Effector memory CD4-positive, alpha-beta T cell (primary cell): ENCODE measurements at regions not wholly inside any gene's neighbourhood (a gene's known extent, or its start where the extent isn't known, plus 50 kb on each side); places are given as distances from the start of the nearest gene placed in this dataset.

ENCODE experiments used
- DNase-seq, 3 donors: peaks; one replicate each; pipeline ENCODE4 v3.0.0-alpha.2; 2020
- H3K27ac ChIP-seq: 2 replicates; pipeline ENCODE4 v1.7.0; 2013; ENCODE audit warnings: mild to moderate bottlenecking, low read length, moderate library complexity; ENCODE audit not compliant: insufficient read depth, poor library complexity, severe bottlenecking
- H3K27me3 ChIP-seq: replicated peaks from 2 replicates; pipeline ENCODE4 v1.7.0; 2013; ENCODE audit warnings: mild to moderate bottlenecking, low read length; ENCODE audit not compliant: insufficient read depth, control insufficient read depth, poor library complexity, severe bottlenecking
- H3K36me3 ChIP-seq: 2 replicates; pipeline ENCODE4 v1.7.0; 2013; ENCODE audit warnings: mild to moderate bottlenecking, low read length, moderate library complexity; ENCODE audit not compliant: control insufficient read depth, insufficient read depth
- H3K4me1 ChIP-seq: 2 replicates; pipeline ENCODE4 v1.7.0; 2013; ENCODE audit warnings: low read length, mild to moderate bottlenecking; ENCODE audit not compliant: control insufficient read depth, insufficient read depth, poor library complexity, severe bottlenecking
- H3K4me3 ChIP-seq: 2 replicates; pipeline ENCODE4 v1.7.0; 2013; ENCODE audit warnings: low read length, low read depth, mild to moderate bottlenecking; ENCODE audit not compliant: insufficient read depth, poor library complexity, severe bottlenecking
- H3K9me3 ChIP-seq: 2 replicates; pipeline ENCODE4 v1.7.0; 2013; ENCODE audit warnings: mild to moderate bottlenecking, low read length, moderate library complexity; ENCODE audit not compliant: control insufficient read depth

GRCh38 chr4:105050896-105051295 is 95.8 kb upstream of the TET2 start:
- no peaks in the 10 kb centered on the region for H3K4me1 ChIP-seq
- no peaks in the 10 kb centered on the region for H3K36me3 ChIP-seq
- H3K27me3 ChIP-seq, result no peaks in the 10 kb centered on the region
- H3K27ac ChIP-seq, result no peak overlapping the region
- no peaks in the 10 kb centered on the region for H3K9me3 ChIP-seq
- DNase-seq, result no peak
- H3K4me3 ChIP-seq, result no peak overlapping the region

GRCh38 chr4:105057370-105058105 is 89.1 kb upstream of the TET2 start:
- Histone ChIP-seq H3K27me3 (no peaks in the 10 kb centered on the region), H3K9me3 (no peaks in the 10 kb centered on the region), H3K36me3 (no peaks in the 10 kb centered on the region), H3K4me1 (no peaks in the 10 kb centered on the region), H3K27ac (no peak overlapping the region), H3K4me3 (no peak overlapping the region)
- DNase-seq, result no peak

GRCh38 chr4:105058177-105058812 is 88.4 kb upstream of the TET2 start:
- no peaks in the 10 kb centered on the region for H3K9me3 ChIP-seq
- DNase-seq, result no peak
- H3K36me3 ChIP-seq, result no peaks in the 10 kb centered on the region
- no peaks in the 10 kb centered on the region for H3K4me1 ChIP-seq
- H3K27me3 ChIP-seq, result no peaks in the 10 kb centered on the region
- H3K27ac ChIP-seq, result no peak overlapping the region
- H3K4me3 ChIP-seq, result no peak overlapping the region

GRCh38 chr4:105059337-105059736 is 87.3 kb upstream of the TET2 start:
- no peaks in the 10 kb centered on the region for H3K27me3 ChIP-seq
- no peak overlapping the region for H3K4me3 ChIP-seq
- H3K36me3 ChIP-seq, result no peaks in the 10 kb centered on the region
- H3K27ac ChIP-seq, result no peak overlapping the region
- H3K9me3 ChIP-seq, result no peaks in the 10 kb centered on the region
- no peak for DNase-seq
- H3K4me1 ChIP-seq, result no peaks in the 10 kb centered on the region

GRCh38 chr4:105060628-105061027 is 86.0 kb upstream of the TET2 start:
- Histone ChIP-seq H3K27me3 (no peaks in the 10 kb centered on the region), H3K4me1 (no peaks in the 10 kb centered on the region), H3K36me3 (no peaks in the 10 kb centered on the region), H3K4me3 (no peak overlapping the region), H3K27ac (no peak overlapping the region), H3K9me3 (no peaks in the 10 kb centered on the region)
- no peak for DNase-seq

GRCh38 chr4:105061136-105061696 is 85.5 kb upstream of the TET2 start:
- no peak for DNase-seq
- no peaks in the 10 kb centered on the region for H3K4me1 ChIP-seq
- H3K36me3 ChIP-seq, result no peaks in the 10 kb centered on the region
- no peak overlapping the region for H3K27ac ChIP-seq
- H3K9me3 ChIP-seq, result no peaks in the 10 kb centered on the region
- H3K27me3 ChIP-seq, result no peaks in the 10 kb centered on the region
- H3K4me3 ChIP-seq, result no peak overlapping the region

GRCh38 chr4:105061731-105062130 is 84.9 kb upstream of the TET2 start:
- Histone ChIP-seq H3K4me3 (no peak overlapping the region), H3K27me3 (no peaks in the 10 kb centered on the region), H3K4me1 (no peaks in the 10 kb centered on the region), H3K27ac (no peak overlapping the region), H3K9me3 (no peaks in the 10 kb centered on the region), H3K36me3 (no peaks in the 10 kb centered on the region)
- no peak for DNase-seq

GRCh38 chr4:105066401-105066800 is 80.3 kb upstream of the TET2 start:
- no peaks in the 10 kb centered on the region for H3K36me3 ChIP-seq
- no peak for DNase-seq
- H3K9me3 ChIP-seq, result no peaks in the 10 kb centered on the region
- no peaks in the 10 kb centered on the region for H3K27me3 ChIP-seq
- H3K4me3 ChIP-seq, result no peak overlapping the region
- H3K27ac ChIP-seq, result no peak overlapping the region
- no peaks in the 10 kb centered on the region for H3K4me1 ChIP-seq

GRCh38 chr4:105067431-105067830 is 79.2 kb upstream of the TET2 start:
- no peaks in the 10 kb centered on the region for H3K9me3 ChIP-seq
- H3K27ac ChIP-seq, result no peak overlapping the region
- no peaks in the 10 kb centered on the region for H3K27me3 ChIP-seq
- no peak for DNase-seq
- H3K36me3 ChIP-seq, result no peaks in the 10 kb centered on the region
- H3K4me3 ChIP-seq, result no peak overlapping the region
- no peaks in the 10 kb centered on the region for H3K4me1 ChIP-seq

GRCh38 chr4:105067946-105068345 is 78.7 kb upstream of the TET2 start:
- Histone ChIP-seq H3K36me3 (no peaks in the 10 kb centered on the region), H3K4me1 (no peaks in the 10 kb centered on the region), H3K9me3 (no peaks in the 10 kb centered on the region), H3K27ac (no peak overlapping the region), H3K27me3 (no peaks in the 10 kb centered on the region), H3K4me3 (no peak overlapping the region)
- DNase-seq, result no peak
